ENCODE measurements at regions not wholly inside any gene's neighbourhood (a gene's known extent, or its start where the extent isn't known, plus 50 kb on each side); places are given as distances from the start of the nearest gene placed in this dataset.

DNA sequence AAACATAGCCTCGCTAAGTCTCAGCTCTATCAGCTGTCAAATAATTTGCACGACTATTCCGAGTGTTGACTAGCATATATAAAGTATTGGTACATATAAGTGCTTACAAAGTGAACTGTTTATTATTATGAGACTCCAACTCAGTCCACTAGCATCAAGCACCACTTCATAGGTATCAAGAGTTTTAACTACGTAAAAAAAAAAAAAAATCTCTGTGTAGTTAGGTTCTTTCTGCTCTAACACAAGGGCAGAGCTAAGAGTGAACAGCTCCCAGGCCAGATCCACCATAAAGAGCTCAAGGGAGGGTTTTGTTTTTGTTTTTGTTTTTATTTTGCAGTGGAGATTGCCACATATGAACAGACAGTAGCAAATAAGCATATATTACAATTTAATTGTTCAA lies 309.8 kb upstream of the SGK1 start:
- no peaks in the 10 kb centered on the region for H3K27me3 ChIP-seq

DNA sequence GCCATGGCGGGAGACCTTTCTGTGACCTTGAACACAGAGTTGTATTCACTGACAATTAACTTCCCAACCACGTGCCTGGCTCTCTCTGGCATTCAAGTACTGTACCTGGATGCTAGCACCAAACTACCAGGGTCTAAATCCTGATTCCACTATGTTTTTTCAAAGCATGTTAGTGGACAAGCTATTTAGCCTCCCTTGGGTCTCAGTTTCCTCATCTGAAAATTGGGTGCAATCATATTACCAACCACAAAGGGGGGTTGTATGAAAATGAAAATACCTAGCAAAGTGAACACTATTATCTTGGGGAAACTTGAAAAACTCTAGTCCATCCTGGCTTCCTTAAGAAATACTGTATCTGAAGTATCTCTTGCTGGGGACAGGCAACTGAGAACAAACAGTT lies 308.7 kb upstream of the SGK1 start:
- Mint-ChIP-seq H3K4me3 (no peak overlapping the region), H3K27me3 (ENCODE audit: insufficient read depth, low read depth) (peaks cover 5% of the 10 kb centered on the region), H3K36me3 (no peaks in the 10 kb centered on the region), H3K27ac (no peak overlapping the region), H3K4me1 (peaks cover 20% of the 10 kb centered on the region), H3K9me3 (no peaks in the 10 kb centered on the region)
- Histone ChIP-seq H3K27ac (no peak overlapping the region), H3K4me2 (no peak overlapping the region), H3K9ac (no peak overlapping the region), H3F3A (ENCODE audit: low read depth) (peaks cover 20% of the 10 kb centered on the region), H4K20me1 (ENCODE audit: low read depth) (no peaks in the 10 kb centered on the region), H3K4me1 (peaks cover 10% of the 10 kb centered on the region), H3K79me2 (ENCODE audit: low read depth) (no peaks in the 10 kb centered on the region), H3K27me3 (no peaks in the 10 kb centered on the region), H3K4me3 (no peak overlapping the region), H3K9me3 (ENCODE audit: low read depth) (no peaks in the 10 kb centered on the region), H2AFZ (replicated peaks) (no peak overlapping the region), H3K36me3 (no peaks in the 10 kb centered on the region)
- TF ChIP-seq, protein P1, sequence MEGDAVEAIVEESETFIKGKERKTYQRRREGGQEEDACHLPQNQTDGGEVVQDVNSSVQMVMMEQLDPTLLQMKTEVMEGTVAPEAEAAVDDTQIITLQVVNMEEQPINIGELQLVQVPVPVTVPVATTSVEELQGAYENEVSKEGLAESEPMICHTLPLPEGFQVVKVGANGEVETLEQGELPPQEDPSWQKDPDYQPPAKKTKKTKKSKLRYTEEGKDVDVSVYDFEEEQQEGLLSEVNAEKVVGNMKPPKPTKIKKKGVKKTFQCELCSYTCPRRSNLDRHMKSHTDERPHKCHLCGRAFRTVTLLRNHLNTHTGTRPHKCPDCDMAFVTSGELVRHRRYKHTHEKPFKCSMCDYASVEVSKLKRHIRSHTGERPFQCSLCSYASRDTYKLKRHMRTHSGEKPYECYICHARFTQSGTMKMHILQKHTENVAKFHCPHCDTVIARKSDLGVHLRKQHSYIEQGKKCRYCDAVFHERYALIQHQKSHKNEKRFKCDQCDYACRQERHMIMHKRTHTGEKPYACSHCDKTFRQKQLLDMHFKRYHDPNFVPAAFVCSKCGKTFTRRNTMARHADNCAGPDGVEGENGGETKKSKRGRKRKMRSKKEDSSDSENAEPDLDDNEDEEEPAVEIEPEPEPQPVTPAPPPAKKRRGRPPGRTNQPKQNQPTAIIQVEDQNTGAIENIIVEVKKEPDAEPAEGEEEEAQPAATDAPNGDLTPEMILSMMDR (IDR thresholded peaks at IDR 0.05) = no peak
- no peak for TF ChIP-seq EZH2phosphoT487 (IDR thresholded peaks at IDR 0.05)
- TF ChIP-seq EZH2 (IDR thresholded peaks at IDR 0.05) = no peak
- no peak for DNase-seq (ENCODE audit: low spot score)

More for the DNA sequence above, 309.8 kb upstream of the SGK1 start:
- no peak overlapping the region for H2AFZ ChIP-seq (replicated peaks)
- H3K27me3 Mint-ChIP-seq (ENCODE audit: insufficient read depth, low read depth) = peaks cover 5% of the 10 kb centered on the region
- no peaks in the 10 kb centered on the region for H3K9me3 Mint-ChIP-seq
- no peaks in the 10 kb centered on the region for H3K36me3 ChIP-seq
- no peak overlapping the region for H3K4me3 Mint-ChIP-seq
- no peak overlapping the region for H3K9ac ChIP-seq
- no peaks in the 10 kb centered on the region for H3K36me3 Mint-ChIP-seq
- H3K9me3 ChIP-seq (ENCODE audit: low read depth) = no peaks in the 10 kb centered on the region
- H3K27ac Mint-ChIP-seq = no peak overlapping the region
- no peaks in the 10 kb centered on the region for H3K79me2 ChIP-seq (ENCODE audit: low read depth)
- no peaks in the 10 kb centered on the region for H4K20me1 ChIP-seq (ENCODE audit: low read depth)
- peaks cover 8% of the 10 kb centered on the region for H3K4me1 ChIP-seq
- H3K27ac ChIP-seq = no peak overlapping the region
- peaks cover 10% of the 10 kb centered on the region for H3K4me1 Mint-ChIP-seq
- no peak for DNase-seq (ENCODE audit: low spot score)
- TF ChIP-seq, protein P1 (IDR thresholded peaks at IDR 0.05) = no peak
- H3K4me2 ChIP-seq = no peak overlapping the region
- H3K4me3 ChIP-seq = no peak overlapping the region
- H3F3A ChIP-seq (ENCODE audit: low read depth) = peaks cover 8% of the 10 kb centered on the region

DNA sequence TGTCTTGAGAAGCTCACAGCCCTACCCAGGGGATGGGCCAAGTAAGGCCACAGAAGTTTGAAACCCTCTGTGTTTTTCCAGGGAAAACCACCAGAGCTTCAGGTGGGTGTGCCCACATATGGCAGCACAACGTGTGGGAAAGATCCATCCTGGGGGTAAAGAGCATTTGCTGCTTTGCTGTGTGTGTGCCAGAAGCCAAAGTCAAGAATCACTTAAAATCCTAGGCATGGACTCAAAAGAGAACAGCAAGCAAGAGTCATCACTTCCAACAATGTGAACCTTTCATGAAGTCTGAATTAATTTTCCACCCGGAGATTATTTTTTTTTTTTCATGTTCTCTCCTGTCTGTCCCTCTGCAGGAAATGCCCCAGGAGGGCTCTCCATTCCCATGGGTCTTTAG lies 308.2 kb upstream of the SGK1 start:
- no peaks in the 10 kb centered on the region for H3K36me3 Mint-ChIP-seq
- peaks cover 20% of the 10 kb centered on the region for H3K4me1 Mint-ChIP-seq
- H2AFZ ChIP-seq (replicated peaks) = no peak overlapping the region

More for the DNA sequence above, 308.2 kb upstream of the SGK1 start:
- DNase-seq (ENCODE audit: low spot score) = no peak
- Mint-ChIP-seq H3K9me3 (no peaks in the 10 kb centered on the region), H3K27me3 (ENCODE audit: insufficient read depth, low read depth) (peaks cover 5% of the 10 kb centered on the region), H3K4me3 (no peak overlapping the region), H3K27ac (no peak overlapping the region)
- no peaks in the 10 kb centered on the region for H3K79me2 ChIP-seq (ENCODE audit: low read depth)
- no peaks in the 10 kb centered on the region for H3K36me3 ChIP-seq
- no peaks in the 10 kb centered on the region for H3K27me3 ChIP-seq
- H3K27ac ChIP-seq = no peak overlapping the region
- H3K4me3 ChIP-seq = no peak overlapping the region
- H3F3A ChIP-seq (ENCODE audit: low read depth) = peaks cover 22% of the 10 kb centered on the region
- TF ChIP-seq EZH2phosphoT487 (IDR thresholded peaks at IDR 0.05) (no peak), EZH2 (IDR thresholded peaks at IDR 0.05) (no peak)
- TF ChIP-seq, protein P1 (IDR thresholded peaks at IDR 0.05) = no peak
- no peaks in the 10 kb centered on the region for H4K20me1 ChIP-seq (ENCODE audit: low read depth)
- no peak overlapping the region for H3K4me2 ChIP-seq
- H3K9ac ChIP-seq = no peak overlapping the region
- H3K9me3 ChIP-seq (ENCODE audit: low read depth) = no peaks in the 10 kb centered on the region
- H3K4me1 ChIP-seq = peaks cover 10% of the 10 kb centered on the region

Data from neural progenitor cell (in vitro differentiated cells).